Testis (tissue), 2 donors: ENCODE measurements at regions not wholly inside any gene's neighbourhood (a gene's known extent, or its start where the extent isn't known, plus 50 kb on each side); places are given as distances from the start of the nearest gene placed in this dataset.

Source experiments
- POLR2A ChIP-seq: fragments of 450-650 bp; IDR thresholded peaks from one replicate; pipeline ENCODE4 v1.6.1; 2017; ENCODE audit warnings: antibody characterized with exemption, mild to moderate bottlenecking, moderate library complexity
- TF ChIP-seq, protein P1 (sequence below), 3 experiments: fragments of 450-650 bp in 2 of 3; fragments of 200-600 bp in 1 of 3; sonication (generic) in 1 of 3; IDR thresholded peaks; one replicate each; pipeline ENCODE4 v1.5.1; 2016 to 2019; ENCODE audit warnings: antibody characterized with exemption in 3 of 3, mild to moderate bottlenecking in 2 of 3, moderate library complexity in 1 of 3

GRCh38 chr5:99025298-99026045 lies 96.7 kb upstream of the CHD1 start:
- TF ChIP-seq, protein P1, sequence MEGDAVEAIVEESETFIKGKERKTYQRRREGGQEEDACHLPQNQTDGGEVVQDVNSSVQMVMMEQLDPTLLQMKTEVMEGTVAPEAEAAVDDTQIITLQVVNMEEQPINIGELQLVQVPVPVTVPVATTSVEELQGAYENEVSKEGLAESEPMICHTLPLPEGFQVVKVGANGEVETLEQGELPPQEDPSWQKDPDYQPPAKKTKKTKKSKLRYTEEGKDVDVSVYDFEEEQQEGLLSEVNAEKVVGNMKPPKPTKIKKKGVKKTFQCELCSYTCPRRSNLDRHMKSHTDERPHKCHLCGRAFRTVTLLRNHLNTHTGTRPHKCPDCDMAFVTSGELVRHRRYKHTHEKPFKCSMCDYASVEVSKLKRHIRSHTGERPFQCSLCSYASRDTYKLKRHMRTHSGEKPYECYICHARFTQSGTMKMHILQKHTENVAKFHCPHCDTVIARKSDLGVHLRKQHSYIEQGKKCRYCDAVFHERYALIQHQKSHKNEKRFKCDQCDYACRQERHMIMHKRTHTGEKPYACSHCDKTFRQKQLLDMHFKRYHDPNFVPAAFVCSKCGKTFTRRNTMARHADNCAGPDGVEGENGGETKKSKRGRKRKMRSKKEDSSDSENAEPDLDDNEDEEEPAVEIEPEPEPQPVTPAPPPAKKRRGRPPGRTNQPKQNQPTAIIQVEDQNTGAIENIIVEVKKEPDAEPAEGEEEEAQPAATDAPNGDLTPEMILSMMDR (IDR thresholded peaks at IDR 0.05), result no peak
- TF ChIP-seq POLR2A, result no peak
